Cerebellar cortex (tissue), 1 donor: ENCODE measurements at regions not wholly inside any gene's neighbourhood (a gene's known extent, or its start where the extent isn't known, plus 50 kb on each side); places are given as distances from the start of the nearest gene placed in this dataset.
A peak's percentile ranks its signal among the peaks of the same experiment; 100 is the strongest.
"Not testable (repeated sequence)": the region's sequence is repeated elsewhere in the genome, so short reads cannot be mapped to it uniquely, and the experiment has no call there.

Source experiments
- DNase-seq: peaks from one replicate; pipeline ENCODE4 v3.0.0-alpha.2; 2015; ENCODE audit warnings: low spot score

DNA sequence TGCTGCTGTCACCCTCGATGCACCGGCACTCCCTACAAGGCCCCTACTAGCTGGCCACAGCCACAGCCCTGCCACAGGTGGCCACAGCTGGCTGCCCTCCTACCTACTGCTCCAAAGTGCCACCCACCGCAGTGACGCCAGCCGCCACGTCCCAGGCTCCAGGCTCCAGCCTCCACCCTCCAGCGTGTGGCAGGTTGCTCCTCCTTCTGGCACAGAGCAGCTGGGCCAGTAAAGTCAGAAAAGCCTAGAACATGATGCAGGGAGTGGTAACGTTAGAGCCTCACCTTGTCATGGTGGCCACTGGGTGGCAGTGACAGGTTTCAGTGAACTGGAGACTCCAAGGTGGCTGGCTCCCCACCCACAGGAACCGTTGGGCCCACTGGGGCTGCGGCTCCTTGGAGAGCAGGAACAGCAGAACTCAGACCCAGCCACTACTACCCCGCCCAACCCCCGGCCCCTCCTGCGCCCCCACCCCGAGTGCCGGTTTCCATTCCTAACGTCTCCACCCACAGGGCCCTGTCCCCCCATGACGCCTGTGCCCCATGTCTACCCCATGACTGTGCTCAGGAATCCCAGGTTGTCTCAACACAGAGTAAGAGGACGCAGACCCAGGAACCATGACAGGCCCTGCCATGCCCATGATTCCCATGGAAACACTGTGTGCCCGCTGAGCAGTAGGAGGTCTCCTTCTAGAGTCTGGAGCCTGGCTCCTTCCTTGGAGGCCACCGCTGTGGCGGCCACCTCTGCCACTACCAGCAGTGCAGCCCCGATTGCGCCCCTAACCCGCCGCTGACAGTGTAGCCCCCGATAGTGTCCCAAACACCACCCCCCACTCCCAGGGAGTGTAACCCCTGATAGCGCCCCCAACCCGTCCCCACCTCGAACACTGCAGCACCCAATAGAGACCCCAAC is 52.3 kb upstream of the ZNF33B start:
- peak; percentile 5 for DNase-seq

- no peak for DNase-seq
Observed at GRCh38 chr10:42691361-42692120, 53.2 kb upstream of the ZNF33B start.

DNA sequence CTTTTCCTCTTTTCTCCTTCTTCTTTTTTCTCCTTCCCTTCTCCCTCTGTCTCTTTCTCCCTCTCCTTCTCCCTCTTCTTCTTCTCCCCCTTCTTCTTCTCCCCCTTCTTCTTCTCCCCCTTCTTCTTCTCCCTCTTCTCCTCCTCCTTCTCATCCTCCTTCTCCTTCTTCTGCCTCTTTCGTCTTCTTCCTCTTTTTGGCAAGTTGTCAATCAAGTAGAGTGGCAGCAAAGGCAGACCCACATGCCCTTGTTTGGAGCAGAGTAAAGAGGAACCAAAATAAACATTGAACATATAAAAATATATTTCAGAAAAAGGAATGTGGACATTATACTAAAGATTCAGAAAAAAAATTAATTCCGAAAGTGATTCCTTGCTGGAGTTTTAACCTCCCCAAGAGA is 59.6 kb upstream of the ZNF33B start:
- no peak for DNase-seq

DNA sequence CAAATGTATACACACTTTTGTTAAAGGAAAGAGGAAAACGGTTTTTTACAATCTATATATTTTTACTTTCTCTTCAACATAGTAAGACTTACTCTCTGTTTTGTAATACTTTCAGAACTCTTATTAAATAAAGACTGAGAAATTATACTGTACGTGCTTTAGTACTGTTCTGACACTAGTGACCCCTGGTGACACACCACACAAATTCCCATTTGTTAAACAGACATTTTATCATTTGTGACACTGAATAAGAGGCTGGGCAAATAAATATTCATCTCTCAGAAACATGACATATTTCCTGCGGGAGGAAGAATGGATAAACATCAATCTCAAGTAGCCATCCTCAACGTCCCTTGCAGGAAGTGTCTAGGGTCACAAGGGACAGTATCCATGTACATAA is 68.9 kb upstream of the ZNF33B start:
- DNase-seq: no peak

DNA sequence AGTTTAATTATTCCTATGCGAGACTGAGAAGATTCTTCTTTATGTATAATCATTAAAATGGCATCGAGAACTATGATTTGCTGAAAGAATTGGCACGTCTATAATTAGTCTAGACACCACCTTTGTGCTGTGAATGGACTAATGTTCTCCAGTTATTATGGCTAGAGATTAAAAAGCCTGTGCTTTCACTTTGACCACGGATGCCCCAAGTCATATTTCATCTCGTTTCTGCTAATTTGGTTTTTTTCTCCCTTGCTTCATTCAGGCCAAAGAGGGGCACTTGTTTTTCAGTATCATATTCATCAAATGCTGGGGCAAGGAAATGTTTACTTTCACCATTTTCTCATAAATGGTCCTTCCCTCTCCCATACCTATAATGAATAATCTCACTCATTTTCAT is 63.3 kb upstream of the BMS1 start:
- not testable (repeated sequence) for DNase-seq

DNA sequence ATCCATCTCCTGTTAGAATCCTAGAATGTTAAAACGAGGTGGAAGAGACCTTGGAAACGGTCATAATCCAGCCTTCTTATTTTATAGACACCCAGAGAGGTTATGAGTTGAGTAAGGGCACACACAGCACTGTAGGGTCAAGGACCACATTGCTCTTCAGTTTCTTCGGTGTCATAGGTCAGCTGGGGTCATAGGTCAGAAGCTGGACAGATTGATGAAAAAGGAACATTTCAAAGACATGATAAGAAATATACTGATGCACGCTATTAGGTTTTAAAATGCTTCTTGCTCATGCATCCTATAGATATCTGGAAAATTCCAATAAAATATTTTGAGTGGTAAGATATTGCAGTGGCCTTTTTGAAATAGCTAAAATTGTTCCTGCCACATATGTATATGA is 60.0 kb upstream of the BMS1 start:
- DNase-seq: no peak

DNA sequence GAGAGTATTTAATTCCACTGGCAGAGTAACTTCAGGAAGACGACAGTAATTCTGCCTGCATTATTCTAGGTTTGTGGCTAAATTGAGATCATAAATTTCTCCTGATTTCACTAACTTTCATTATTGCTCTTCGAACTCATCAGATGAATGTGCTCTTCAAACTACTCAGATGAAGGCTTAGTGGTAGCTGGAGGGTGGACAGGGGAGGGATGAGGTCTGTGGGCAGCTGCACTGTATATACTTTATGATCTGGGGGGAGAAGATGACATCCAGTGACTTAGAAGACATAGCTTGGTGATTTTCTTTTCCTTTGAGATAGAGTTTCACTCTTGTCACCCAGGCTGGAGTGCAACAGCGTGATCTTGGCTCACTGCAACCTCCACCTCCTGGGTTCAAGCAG is 59.0 kb upstream of the BMS1 start:
- not testable (repeated sequence) for DNase-seq

DNA sequence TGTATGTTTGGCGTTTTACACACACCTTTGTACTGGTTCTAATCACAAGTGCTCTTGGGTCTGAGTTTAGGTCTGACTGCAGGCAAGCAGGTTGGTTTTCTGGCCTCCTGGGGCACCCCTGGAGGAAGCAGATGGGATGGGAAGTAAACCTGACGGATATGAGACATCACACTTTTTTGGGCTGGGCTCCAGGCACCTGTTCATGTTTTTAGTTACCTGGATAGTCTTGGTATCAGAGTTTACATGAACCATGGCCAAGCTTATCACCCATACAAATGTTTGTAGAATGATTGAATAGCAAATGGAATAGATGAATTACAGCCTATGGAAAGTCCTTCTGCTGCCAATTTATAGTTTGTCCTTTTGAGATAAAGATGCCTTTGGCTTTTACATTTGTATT is 57.9 kb upstream of the BMS1 start:
- DNase-seq: peak; percentile 36

DNA sequence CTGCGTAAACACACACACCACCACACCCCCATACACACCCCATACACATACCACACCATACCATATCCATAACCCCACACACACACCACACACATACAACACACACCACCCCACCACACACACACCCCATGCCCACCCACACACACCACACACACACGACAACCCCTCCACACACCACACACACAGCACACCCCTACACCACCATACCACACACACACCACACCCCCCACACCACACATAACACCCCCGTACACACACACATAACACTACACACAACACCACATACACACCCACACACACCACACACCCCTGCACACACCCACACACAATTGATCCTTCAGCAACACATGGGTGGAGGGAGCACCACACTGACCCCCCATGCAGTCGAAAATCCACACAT is 50.3 kb upstream of the BMS1 start:
- DNase-seq: no peak
